ENCODE measurements at regions not wholly inside any gene's neighbourhood (a gene's known extent, or its start where the extent isn't known, plus 50 kb on each side); places are given as distances from the start of the nearest gene placed in this dataset.

DNA sequence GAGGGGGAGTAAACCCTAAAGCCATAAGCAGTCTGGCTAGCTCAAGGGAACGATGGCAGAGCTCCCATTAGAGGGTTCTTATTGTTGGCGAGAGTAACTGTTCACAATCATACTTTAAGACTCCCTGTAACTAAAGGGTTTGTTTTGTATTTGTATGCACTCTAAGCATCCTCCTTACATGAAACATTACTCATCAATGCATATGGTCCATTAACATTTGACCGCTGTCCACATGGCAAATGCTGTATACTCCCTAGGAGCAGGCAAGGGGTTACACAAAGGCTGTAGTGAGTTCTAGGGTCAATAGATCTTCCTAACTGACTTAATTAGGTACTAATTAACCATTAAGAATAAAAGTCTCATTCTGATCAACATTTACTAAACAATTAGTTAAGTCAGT is 95.3 kb upstream of the MRPS30 start:
- TF ChIP-seq CTCF (IDR thresholded peaks at IDR 0.05; ENCODE audit: borderline replicate concordance, insufficient read depth, low read depth, low read length) = no peak
- no peak overlapping the region for H3K4me3 ChIP-seq (ENCODE audit: low read depth, low read length)

DNA sequence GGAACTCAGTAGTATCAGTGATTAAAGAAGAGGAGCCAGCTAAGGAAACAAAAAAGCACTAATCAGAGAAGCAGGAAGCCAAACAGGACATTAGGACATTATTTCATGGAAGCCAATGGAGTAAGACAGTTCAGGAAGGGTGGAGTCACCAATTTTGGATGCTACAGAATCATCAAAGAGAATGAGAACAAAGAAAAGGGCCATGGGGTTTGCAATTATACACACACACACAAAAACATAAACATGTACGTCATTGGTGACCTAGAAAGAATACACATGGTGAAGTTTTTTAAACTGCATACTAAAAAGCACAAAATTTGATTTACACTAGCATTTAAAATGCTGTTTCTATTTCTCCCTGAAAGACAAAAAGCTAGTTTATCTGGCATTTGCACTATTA is 96.8 kb upstream of the MRPS30 start:
- H3K4me3 ChIP-seq (ENCODE audit: low read depth, low read length) = no peak overlapping the region

DNA sequence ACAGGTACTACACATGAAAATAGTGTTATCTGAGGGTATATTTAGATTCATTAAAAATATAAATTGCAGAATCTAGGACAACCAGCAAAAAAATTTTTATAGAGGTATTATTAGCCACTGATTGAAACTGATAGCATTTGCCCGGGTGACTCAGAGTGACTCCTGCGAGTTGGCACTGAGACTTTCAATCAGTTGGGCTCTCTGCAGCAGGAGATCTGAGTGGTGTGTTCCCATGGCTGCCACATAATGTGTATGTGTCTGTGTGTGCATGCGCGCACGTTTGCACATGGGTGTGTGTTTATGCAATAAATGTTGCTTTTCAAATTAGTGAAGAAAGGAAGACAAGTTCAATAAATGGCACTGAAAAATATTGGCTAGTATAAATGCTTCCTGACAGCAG is 100.1 kb upstream of the MRPS30 start:
- no peak for TF ChIP-seq CTCF (IDR thresholded peaks at IDR 0.05; ENCODE audit: borderline replicate concordance, insufficient read depth, low read depth, low read length)
- H3K4me3 ChIP-seq (ENCODE audit: low read depth, low read length) = no peak overlapping the region

More for the DNA sequence above, 96.8 kb upstream of the MRPS30 start:
- no peak for TF ChIP-seq CTCF (IDR thresholded peaks at IDR 0.05; ENCODE audit: borderline replicate concordance, insufficient read depth, low read depth, low read length)

- no peak overlapping the region for H3K4me3 ChIP-seq (ENCODE audit: low read depth, low read length)
- no peak for TF ChIP-seq CTCF (IDR thresholded peaks at IDR 0.05; ENCODE audit: borderline replicate concordance, insufficient read depth, low read depth, low read length)
Measured at GRCh38 chr5:44707721-44708120, 101.0 kb upstream of the MRPS30 start.

GRCh38 chr5:44697025-44697424 is 111.7 kb upstream of the MRPS30 start:
- H3K4me3 ChIP-seq (ENCODE audit: low read depth, low read length) = no peak overlapping the region
- TF ChIP-seq CTCF (IDR thresholded peaks at IDR 0.05; ENCODE audit: borderline replicate concordance, insufficient read depth, low read depth, low read length) = no peak

DNA sequence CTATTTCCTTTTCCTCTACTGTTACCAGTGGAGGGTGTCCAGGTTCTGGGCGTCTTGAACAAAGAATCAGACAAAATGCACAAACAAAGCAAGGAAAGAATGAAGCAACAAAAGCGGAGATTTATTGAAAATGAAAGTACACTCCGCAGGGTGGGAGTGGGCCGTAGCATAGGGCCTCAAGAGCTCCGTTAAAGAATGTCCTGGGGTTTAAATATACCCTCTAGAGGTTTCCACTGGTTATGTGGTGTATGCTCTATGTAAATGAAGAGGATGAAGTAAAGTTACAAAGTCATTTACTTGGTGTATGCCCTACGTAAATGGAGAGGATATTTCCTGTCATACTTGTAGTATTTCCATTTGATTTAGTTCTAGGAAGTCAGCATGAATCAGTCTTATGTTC is 113.5 kb upstream of the MRPS30 start:
- TF ChIP-seq CTCF (IDR thresholded peaks at IDR 0.05; ENCODE audit: borderline replicate concordance, insufficient read depth, low read depth, low read length) = no peak
- no peak overlapping the region for H3K4me3 ChIP-seq (ENCODE audit: low read depth, low read length)

GRCh38 chr5:44691802-44692201 is 116.9 kb upstream of the MRPS30 start:
- TF ChIP-seq CTCF (IDR thresholded peaks at IDR 0.05; ENCODE audit: borderline replicate concordance, insufficient read depth, low read depth, low read length) = no peak

More at GRCh38 chr5:44691802-44692201, 116.9 kb upstream of the MRPS30 start:
- H3K4me3 ChIP-seq (ENCODE audit: low read depth, low read length) = no peak overlapping the region

Data from GM12875 (cell line).